ENCODE measurements at regions not wholly inside any gene's neighbourhood (a gene's known extent, or its start where the extent isn't known, plus 50 kb on each side); places are given as distances from the start of the nearest gene placed in this dataset.

GRCh38 chr15:99485153-99485961 is 80.4 kb upstream of the MEF2A start:
- POLR2A ChIA-PET, result no interaction called here
- TF ChIP-seq ZNF768 (tag by site-specific recombination; IDR thresholded peaks at IDR 0.05) (no peak), ZNF266 (tag by site-specific recombination; IDR thresholded peaks at IDR 0.05; ENCODE audit: low read depth) (no peak), ZNF423 (tag by site-specific recombination; IDR thresholded peaks at IDR 0.05) (no peak), ZNF140 (tag by site-specific recombination; IDR thresholded peaks at IDR 0.05) (no peak), REST (tag by site-specific recombination; IDR thresholded peaks at IDR 0.05) (no peak), ZNF513 (tag by site-specific recombination; IDR thresholded peaks at IDR 0.05) (no peak), WT1 (tag by site-specific recombination; IDR thresholded peaks at IDR 0.05) (no peak), ZNF529 (tag by site-specific recombination; IDR thresholded peaks at IDR 0.05; ENCODE audit: insufficient replicate concordance) (no peak), ZNF488 (tag by site-specific recombination; IDR thresholded peaks at IDR 0.05) (no peak), ZBTB10 (tag by site-specific recombination; IDR thresholded peaks at IDR 0.05) (no peak), MEIS1 (CRISPR knock-in tag; IDR thresholded peaks at IDR 0.05; ENCODE audit: borderline replicate concordance) (no peak), ZNF354C (tag by site-specific recombination; IDR thresholded peaks at IDR 0.05; ENCODE audit: borderline replicate concordance, low read depth) (no peak), TSHZ1 (tag by site-specific recombination; IDR thresholded peaks at IDR 0.05; ENCODE audit: borderline replicate concordance) (no peak), ZNF654 (tag by site-specific recombination; IDR thresholded peaks at IDR 0.05; ENCODE audit: low read depth) (no peak), ZNF837 (tag by site-specific recombination; IDR thresholded peaks at IDR 0.05) (no peak), ZNF658 (tag by site-specific recombination; IDR thresholded peaks at IDR 0.05) (no peak), ZNF501 (tag by site-specific recombination; IDR thresholded peaks at IDR 0.05) (no peak), REPIN1 (tag by site-specific recombination; IDR thresholded peaks at IDR 0.05; ENCODE audit: low read depth) (no peak)
- H3K9me3 ChIP-seq (ENCODE audit: control insufficient read depth, insufficient read depth, low read depth, low read length), result no peaks in the 10 kb centered on the region
- no peak overlapping the region for H3K27ac ChIP-seq (ENCODE audit: extremely low read depth, low read depth, low read length)
- H3K4me1 ChIP-seq (ENCODE audit: control insufficient read depth, insufficient read depth, low read length), result peaks cover 3% of the 10 kb centered on the region; the same call in 1 of the 2 replicates
- no peak overlapping the region for H3K4me3 ChIP-seq (ENCODE audit: low read depth, low read length)
- H3K36me3 ChIP-seq (ENCODE audit: control insufficient read depth in 2 of 2, insufficient read depth in 1 of 2, low read length in 2 of 2), result no peaks in the 10 kb centered on the region
- CTCF ChIA-PET, result interaction anchor here (0.7 to 1.1 kb wide), 3 partner anchors 11 to 385 kb away, joined by 3 to 4 read pairs (median 3); no protein-coding TSS in a partner anchor

Measured in HEK293 (cell line).